Kidney (tissue), 13 donors: ENCODE measurements at regions not wholly inside any gene's neighbourhood (a gene's known extent, or its start where the extent isn't known, plus 50 kb on each side); places are given as distances from the start of the nearest gene placed in this dataset.

Source experiments
- DNase-seq, 5 donors: peaks; one replicate each; pipeline ENCODE4 v3.0.0-alpha.2; 2013 to 2020
- FAIRE-seq: peaks from 2 replicates; lab custom pipeline; 2012; peaks lifted over from hg19 to GRCh38; lab: Jason Lieb, UNC
- H3K27ac ChIP-seq, 2 donors: one replicate each; pipeline ENCODE4 v1.7.0; 2013; ENCODE audit warnings: low read depth in 2 of 2, low read length in 2 of 2, inconsistent platforms in 1 of 2
- H3K27me3 ChIP-seq: one replicate; pipeline ENCODE4 v1.7.1; 2013; ENCODE audit warnings: low read length, inconsistent platforms; ENCODE audit not compliant: control insufficient read depth, insufficient read depth
- H3K36me3 ChIP-seq, 3 donors: one replicate each; pipeline versions ENCODE4 v1.7.0 to v1.7.1; 2013; ENCODE audit warnings: low read length in 3 of 3, control low read depth in 1 of 3, inconsistent platforms in 1 of 3; ENCODE audit not compliant: insufficient read depth in 3 of 3, control insufficient read depth in 2 of 3
- H3K4me1 ChIP-seq, 3 donors: one replicate each; pipeline versions ENCODE4 v1.7.0 to v1.7.1; 2013; ENCODE audit warnings: low read length in 3 of 3, inconsistent platforms in 1 of 3, low read depth in 1 of 3; ENCODE audit not compliant: control insufficient read depth in 2 of 3, insufficient read depth in 2 of 3
- H3K4me3 ChIP-seq, 3 donors: one replicate each; pipeline versions ENCODE4 v1.7.0 to v1.8.1; 2013; ENCODE audit warnings: low read length in 3 of 3, control low read depth in 1 of 3, inconsistent platforms in 1 of 3
- H3K9ac ChIP-seq, 3 donors: one replicate each; pipeline versions ENCODE4 v1.7.0 to v1.7.1; 2013; ENCODE audit warnings: low read length in 3 of 3, control low read depth in 1 of 3, inconsistent platforms in 1 of 3
- H3K9me3 ChIP-seq, 3 donors: one replicate each; pipeline versions ENCODE4 v1.7.0 to v1.7.1; 2013; ENCODE audit warnings: low read length in 3 of 3, control low read depth in 1 of 3, inconsistent platforms in 1 of 3; ENCODE audit not compliant: control insufficient read depth in 2 of 3, insufficient read depth in 1 of 3
- intact Hi-C: fragments of 100-400 bp; cut with DNase I; formaldehyde crosslinking; loops from one replicate; pipeline ENCODE4 v1.11.1; 2022
- TF ChIP-seq, protein P1 (sequence below): IDR thresholded peaks from 3 replicates; pipeline ENCODE4 v1.5.1; 2012; ENCODE audit warnings: mild to moderate bottlenecking, moderate library complexity, borderline replicate concordance; ENCODE audit not compliant: insufficient read depth; ENCODE audit errors: extremely low read depth
- donor health status: control.
- donor health status: control.
- donor health status: control.
- donor health status: control.
- donor health status: control.
- donor health status: DM: yes; HTN: yes; CAD: no.
- donor health status: Normal renal cell carcinoma (clear cell type).

- intact Hi-C loops: no loop called here
- Histone ChIP-seq H3K4me1 (no peaks in the 10 kb centered on the region), H3K9ac (no peak overlapping the region), H3K9me3 (no peaks in the 10 kb centered on the region), H3K4me3 (no peak overlapping the region), H3K36me3 (no peaks in the 10 kb centered on the region), H3K27ac (no peak overlapping the region), H3K27me3 (no peaks in the 10 kb centered on the region)
- FAIRE-seq (no peak), DNase-seq (no peak)
- TF ChIP-seq, protein P1, sequence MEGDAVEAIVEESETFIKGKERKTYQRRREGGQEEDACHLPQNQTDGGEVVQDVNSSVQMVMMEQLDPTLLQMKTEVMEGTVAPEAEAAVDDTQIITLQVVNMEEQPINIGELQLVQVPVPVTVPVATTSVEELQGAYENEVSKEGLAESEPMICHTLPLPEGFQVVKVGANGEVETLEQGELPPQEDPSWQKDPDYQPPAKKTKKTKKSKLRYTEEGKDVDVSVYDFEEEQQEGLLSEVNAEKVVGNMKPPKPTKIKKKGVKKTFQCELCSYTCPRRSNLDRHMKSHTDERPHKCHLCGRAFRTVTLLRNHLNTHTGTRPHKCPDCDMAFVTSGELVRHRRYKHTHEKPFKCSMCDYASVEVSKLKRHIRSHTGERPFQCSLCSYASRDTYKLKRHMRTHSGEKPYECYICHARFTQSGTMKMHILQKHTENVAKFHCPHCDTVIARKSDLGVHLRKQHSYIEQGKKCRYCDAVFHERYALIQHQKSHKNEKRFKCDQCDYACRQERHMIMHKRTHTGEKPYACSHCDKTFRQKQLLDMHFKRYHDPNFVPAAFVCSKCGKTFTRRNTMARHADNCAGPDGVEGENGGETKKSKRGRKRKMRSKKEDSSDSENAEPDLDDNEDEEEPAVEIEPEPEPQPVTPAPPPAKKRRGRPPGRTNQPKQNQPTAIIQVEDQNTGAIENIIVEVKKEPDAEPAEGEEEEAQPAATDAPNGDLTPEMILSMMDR: no peak
Observed at GRCh38 chr5:8341406-8341805, 472.5 kb downstream of the MTRR start.

DNA sequence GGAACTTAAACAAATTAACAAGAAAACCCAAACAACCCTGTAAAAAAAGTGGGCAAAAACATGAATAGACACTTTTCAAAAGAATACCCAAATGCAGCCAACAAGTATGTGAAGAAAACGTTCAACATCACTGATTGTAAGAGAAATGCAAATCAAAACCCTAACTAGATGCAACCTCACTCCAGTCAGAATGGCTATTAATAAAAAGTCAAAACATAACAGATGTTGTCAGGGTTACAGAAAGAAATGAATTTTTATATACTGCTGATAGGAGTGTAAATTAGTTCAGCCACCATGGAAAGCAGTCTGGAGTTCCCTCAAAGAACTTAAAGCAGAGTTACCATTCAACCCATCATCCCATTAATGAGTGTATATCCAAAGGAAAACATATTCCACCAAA, 479.0 kb downstream of the MTRR start:
- DNase-seq: no peak
- Histone ChIP-seq H3K27me3 (no peaks in the 10 kb centered on the region), H3K27ac (no peak overlapping the region), H3K9me3 (no peaks in the 10 kb centered on the region), H3K4me1 (no peaks in the 10 kb centered on the region), H3K36me3 (no peaks in the 10 kb centered on the region), H3K4me3 (no peak overlapping the region), H3K9ac (no peak overlapping the region)
- TF ChIP-seq, protein P1: no peak
- no peak for FAIRE-seq
- intact Hi-C loops: no loop called here

- DNase-seq (no peak), FAIRE-seq (no peak)
- H3K4me3 ChIP-seq: no peak overlapping the region
- H3K4me1 ChIP-seq: no peaks in the 10 kb centered on the region
- no peaks in the 10 kb centered on the region for H3K36me3 ChIP-seq
- H3K27me3 ChIP-seq: no peaks in the 10 kb centered on the region
- intact Hi-C loops: no loop called here
- TF ChIP-seq, protein P1: no peak
- no peak overlapping the region for H3K27ac ChIP-seq
- no peaks in the 10 kb centered on the region for H3K9me3 ChIP-seq
- no peak overlapping the region for H3K9ac ChIP-seq
Observed at GRCh38 chr5:8349855-8350254, 480.9 kb downstream of the MTRR start.

DNA sequence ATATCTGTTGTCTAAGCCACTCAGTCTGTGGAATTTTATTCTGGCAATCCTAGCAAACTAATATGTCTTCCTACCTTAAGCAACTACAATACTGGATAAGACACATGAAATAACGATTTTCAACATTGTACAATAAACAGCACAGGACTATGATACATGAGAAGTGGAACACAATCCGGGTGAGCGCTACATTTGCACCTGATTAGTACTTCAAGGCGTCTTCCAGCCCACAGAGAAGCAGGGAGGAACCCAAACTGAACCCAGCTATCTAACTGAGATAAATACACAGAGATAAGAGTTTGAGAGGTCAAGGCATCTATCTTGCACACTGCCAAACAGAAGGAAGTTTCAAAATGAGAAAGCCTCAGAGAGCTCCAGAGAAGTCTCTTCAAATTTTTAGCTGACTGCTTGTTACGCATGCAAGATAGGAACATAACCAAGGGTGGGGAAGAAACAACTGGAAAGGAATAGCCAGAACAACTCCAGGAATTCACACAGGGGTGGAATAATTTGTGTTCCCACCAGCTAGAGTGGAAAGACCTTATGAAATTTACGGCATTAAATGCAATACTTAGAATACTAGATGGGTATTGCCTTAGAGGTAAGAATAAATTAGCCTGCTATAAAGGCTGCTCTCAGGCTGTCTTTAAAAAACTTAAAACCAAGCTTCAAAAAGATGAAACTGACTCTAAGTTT, 481.8 kb downstream of the MTRR start:
- FAIRE-seq: no peak
- TF ChIP-seq, protein P1: no peak
- intact Hi-C loops: no loop called here

More for the DNA sequence above, 481.8 kb downstream of the MTRR start:
- Histone ChIP-seq H3K36me3 (no peaks in the 10 kb centered on the region), H3K27ac (no peak overlapping the region), H3K9ac (no peak overlapping the region), H3K27me3 (no peaks in the 10 kb centered on the region), H3K9me3 (no peaks in the 10 kb centered on the region), H3K4me1 (no peaks in the 10 kb centered on the region), H3K4me3 (no peak overlapping the region)
- DNase-seq: no peak
